ENCODE measurements at regions not wholly inside any gene's neighbourhood (a gene's known extent, or its start where the extent isn't known, plus 50 kb on each side); places are given as distances from the start of the nearest gene placed in this dataset.

DNA sequence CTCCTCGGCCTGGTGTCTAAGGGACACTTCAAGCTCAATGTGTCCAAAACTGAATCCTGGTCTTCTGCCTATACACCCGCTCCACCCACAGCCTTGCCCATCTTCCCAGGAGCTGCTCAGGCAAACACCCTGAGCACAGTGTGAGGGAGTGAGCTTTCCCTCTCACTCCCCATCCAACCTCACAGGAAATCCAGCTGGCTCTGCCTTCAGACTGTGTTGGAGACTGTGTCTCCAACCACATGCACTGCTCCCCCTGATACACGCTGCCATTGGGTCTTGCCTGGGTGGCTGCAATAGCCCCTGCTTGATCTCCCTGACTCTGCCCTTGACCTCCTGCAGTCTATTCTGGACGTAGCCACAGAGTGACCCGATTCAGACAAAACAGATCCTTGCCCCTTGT lies 319.5 kb upstream of the MSX2 start:
- Histone ChIP-seq H3K4me2 (ENCODE audit: low read length) (no peak overlapping the region), H3K27ac (ENCODE audit: low read depth, low read length, poor library complexity, severe bottlenecking) (no peak overlapping the region), H3K4me1 (ENCODE audit: insufficient read depth, low read length, poor library complexity, severe bottlenecking) (no peaks in the 10 kb centered on the region), H3K36me3 (ENCODE audit: insufficient read depth, low read length) (no peaks in the 10 kb centered on the region), H3K9me3 (ENCODE audit: low read length) (no peaks in the 10 kb centered on the region), H3K4me3 (ENCODE audit: low read depth, low read length, poor library complexity, severe bottlenecking) (no peak overlapping the region), H3K9me2 (ENCODE audit: insufficient read depth, low read length) (no peaks in the 10 kb centered on the region), H2AFZ (ENCODE audit: low read length) (no peak overlapping the region), H3K79me2 (ENCODE audit: insufficient read depth, low read depth, low read length) (no peaks in the 10 kb centered on the region), H4K20me1 (ENCODE audit: insufficient read depth, low read length) (no peaks in the 10 kb centered on the region)
- POLR2A ChIA-PET, result no interaction called here
- TF ChIP-seq CTCF (conservative IDR thresholded peaks at IDR 0.05; ENCODE audit: low read length), result no peak
- no peak for TF ChIP-seq EZH2phosphoT487 (IDR thresholded peaks at IDR 0.05; ENCODE audit: borderline replicate concordance, low read depth, low read length)
- intact Hi-C loops (cut with micrococcal nuclease; ENCODE audit: unreplicated experiment), result no loop called here
- BruUV-seq (replicated peaks), result no TSS peak
- CTCF ChIA-PET (ENCODE audit: unreplicated experiment), result no interaction called here
- DNase-seq (ENCODE audit: low spot score), result no peak

- no TSS peak for BruUV-seq (replicated peaks)
- H3K4me1 ChIP-seq (ENCODE audit: insufficient read depth, low read length, poor library complexity, severe bottlenecking), result no peaks in the 10 kb centered on the region
- no peak overlapping the region for H3K27ac ChIP-seq (ENCODE audit: low read depth, low read length, poor library complexity, severe bottlenecking)
- CTCF ChIA-PET (ENCODE audit: unreplicated experiment), result no interaction called here
- H3K9me3 ChIP-seq (ENCODE audit: low read length), result no peaks in the 10 kb centered on the region
- POLR2A ChIA-PET, result interaction anchor here (0.6 kb wide), 1 partner anchor 274 kb away, joined by 3 read pairs; no protein-coding TSS in a partner anchor
- no peaks in the 10 kb centered on the region for H3K9me2 ChIP-seq (ENCODE audit: insufficient read depth, low read length)
- intact Hi-C loops (cut with micrococcal nuclease; ENCODE audit: unreplicated experiment), result no loop called here
- no peak overlapping the region for H2AFZ ChIP-seq (ENCODE audit: low read length)
- H3K79me2 ChIP-seq (ENCODE audit: insufficient read depth, low read depth, low read length), result no peaks in the 10 kb centered on the region
- no peak for DNase-seq (ENCODE audit: low spot score)
- no peaks in the 10 kb centered on the region for H4K20me1 ChIP-seq (ENCODE audit: insufficient read depth, low read length)
- TF ChIP-seq EZH2phosphoT487 (IDR thresholded peaks at IDR 0.05; ENCODE audit: borderline replicate concordance, low read depth, low read length), result no peak
- TF ChIP-seq CTCF (conservative IDR thresholded peaks at IDR 0.05; ENCODE audit: low read length), result peak; percentile 52
- no peak overlapping the region for H3K4me3 ChIP-seq (ENCODE audit: low read depth, low read length, poor library complexity, severe bottlenecking)
- H3K36me3 ChIP-seq (ENCODE audit: insufficient read depth, low read length), result no peaks in the 10 kb centered on the region
- no peak overlapping the region for H3K4me2 ChIP-seq (ENCODE audit: low read length)
Observed at GRCh38 chr5:174409070-174409469, 315.3 kb upstream of the MSX2 start.

DNA sequence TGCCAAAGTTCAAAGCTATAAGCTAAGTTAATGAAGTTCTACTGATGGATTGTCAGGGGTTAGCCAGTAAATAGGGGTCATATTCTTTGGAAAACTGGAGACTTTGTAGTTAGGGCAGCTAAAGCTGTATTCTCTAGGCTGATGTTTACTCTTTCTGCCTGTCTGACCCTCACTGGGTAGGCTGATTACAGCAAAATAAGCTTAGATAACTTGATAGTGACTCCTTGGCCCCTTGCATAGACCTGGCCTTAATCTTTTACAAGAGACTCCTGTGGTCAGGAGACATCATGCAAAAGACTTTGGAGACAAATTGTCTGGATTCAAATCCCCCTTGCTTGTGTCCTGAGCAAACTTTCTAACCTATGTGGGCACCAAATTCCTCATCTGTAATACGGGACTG lies 314.4 kb upstream of the MSX2 start:
- H3K36me3 ChIP-seq (ENCODE audit: insufficient read depth, low read length), result no peaks in the 10 kb centered on the region
- no peak for TF ChIP-seq EZH2phosphoT487 (IDR thresholded peaks at IDR 0.05; ENCODE audit: borderline replicate concordance, low read depth, low read length)
- no peak for TF ChIP-seq CTCF (conservative IDR thresholded peaks at IDR 0.05; ENCODE audit: low read length)

More for the DNA sequence above, 314.4 kb upstream of the MSX2 start:
- no peak for DNase-seq (ENCODE audit: low spot score)
- Histone ChIP-seq H3K9me2 (ENCODE audit: insufficient read depth, low read length) (no peaks in the 10 kb centered on the region), H3K4me2 (ENCODE audit: low read length) (no peak overlapping the region), H3K9me3 (ENCODE audit: low read length) (no peaks in the 10 kb centered on the region), H3K79me2 (ENCODE audit: insufficient read depth, low read depth, low read length) (no peaks in the 10 kb centered on the region), H3K4me1 (ENCODE audit: insufficient read depth, low read length, poor library complexity, severe bottlenecking) (no peaks in the 10 kb centered on the region), H4K20me1 (ENCODE audit: insufficient read depth, low read length) (no peaks in the 10 kb centered on the region), H2AFZ (ENCODE audit: low read length) (no peak overlapping the region), H3K27ac (ENCODE audit: low read depth, low read length, poor library complexity, severe bottlenecking) (no peak overlapping the region), H3K4me3 (ENCODE audit: low read depth, low read length, poor library complexity, severe bottlenecking) (no peak overlapping the region)
- intact Hi-C loops (cut with micrococcal nuclease; ENCODE audit: unreplicated experiment), result no loop called here
- BruUV-seq (replicated peaks), result no TSS peak
- CTCF ChIA-PET (ENCODE audit: unreplicated experiment), result no interaction called here
- POLR2A ChIA-PET, result no interaction called here

Measured in OCI-LY7 (cell line).